ENCODE measurements at regions not wholly inside any gene's neighbourhood (a gene's known extent, or its start where the extent isn't known, plus 50 kb on each side); places are given as distances from the start of the nearest gene placed in this dataset.

DNA sequence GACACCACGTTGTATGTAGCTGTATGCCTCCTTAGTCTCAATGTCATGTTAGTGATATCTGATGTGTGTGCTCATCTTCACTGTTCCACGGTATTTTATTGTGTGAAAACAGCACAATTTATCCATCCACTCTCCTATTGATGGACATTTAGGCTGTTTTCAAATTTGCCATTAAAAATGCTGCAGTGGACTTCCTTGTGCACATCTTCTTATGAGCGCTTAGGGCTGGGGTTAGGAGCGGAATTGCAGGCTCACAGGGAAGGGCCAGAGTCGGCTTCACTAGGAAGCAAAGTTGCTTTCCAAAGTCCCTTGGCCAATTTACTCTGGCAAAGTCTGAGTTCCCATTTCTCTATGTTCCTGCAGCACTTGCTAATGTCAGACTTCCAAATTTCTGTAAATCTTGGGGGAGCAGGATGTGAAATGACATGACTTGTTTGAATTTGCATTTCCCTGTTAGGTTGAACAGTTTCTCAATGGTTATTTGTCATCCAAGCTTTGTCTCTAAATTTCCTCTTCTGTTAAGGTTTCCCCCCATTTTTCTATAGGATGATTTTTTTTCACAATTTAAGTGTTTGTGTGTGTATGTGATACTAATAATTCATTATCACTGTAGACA, 75.4 kb downstream of the MYEOV start:
- Mint-ChIP-seq H3K4me1 (ENCODE audit: low read depth in 2 of 2) (no peaks in the 10 kb centered on the region), H3K9me3 (no peaks in the 10 kb centered on the region), H3K27ac (no peak overlapping the region), H3K27me3 (peaks cover 7 to 17% of the 10 kb centered on the region in 2 donors), H3K36me3 (no peaks in the 10 kb centered on the region), H3K4me3 (no peak overlapping the region)
- DNase-seq (ENCODE audit: low spot score), result no peak
- ATAC-seq, result no peak

DNA sequence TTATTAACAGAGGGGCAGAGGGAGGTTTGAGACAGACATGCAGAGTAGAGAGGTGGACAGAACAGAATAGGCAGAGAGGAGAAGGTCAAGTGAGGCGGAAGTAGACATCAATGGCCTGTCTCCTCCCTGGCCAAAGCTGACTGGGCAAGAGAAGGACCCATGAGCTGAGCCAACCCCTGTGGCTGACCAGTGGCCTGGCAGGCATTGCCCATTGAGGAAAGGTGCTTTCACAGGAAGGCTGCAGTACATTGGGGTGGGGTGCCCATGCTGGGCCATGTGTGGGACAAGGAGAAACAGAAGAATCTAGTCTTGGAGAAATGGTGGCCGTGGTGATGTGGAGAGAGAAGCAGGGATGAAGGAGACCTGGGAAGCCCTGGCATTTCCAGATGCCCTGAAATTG, 76.0 kb downstream of the MYEOV start:
- no peak overlapping the region for H3K4me3 Mint-ChIP-seq
- H3K4me1 Mint-ChIP-seq (ENCODE audit: low read depth in 2 of 2), result no peaks in the 10 kb centered on the region
- no peaks in the 10 kb centered on the region for H3K9me3 Mint-ChIP-seq
- ATAC-seq (no peak), DNase-seq (ENCODE audit: low spot score) (no peak)
- peaks cover 7 to 17% of the 10 kb centered on the region in 2 donors for H3K27me3 Mint-ChIP-seq
- H3K27ac Mint-ChIP-seq, result no peak overlapping the region
- H3K36me3 Mint-ChIP-seq, result no peaks in the 10 kb centered on the region

GRCh38 chr11:69370984-69371709, 77.2 kb downstream of the MYEOV start:
- H3K4me3 Mint-ChIP-seq, result no peak overlapping the region
- peaks cover 7 to 17% of the 10 kb centered on the region in 2 donors for H3K27me3 Mint-ChIP-seq
- H3K27ac Mint-ChIP-seq, result no peak overlapping the region
- H3K9me3 Mint-ChIP-seq, result no peaks in the 10 kb centered on the region
- DNase-seq (ENCODE audit: low spot score) (no peak), ATAC-seq (no peak)
- H3K4me1 Mint-ChIP-seq (ENCODE audit: low read depth in 2 of 2), result no peaks in the 10 kb centered on the region
- H3K36me3 Mint-ChIP-seq, result no peaks in the 10 kb centered on the region

GRCh38 chr11:69371731-69372588, 78.0 kb downstream of the MYEOV start:
- no peak overlapping the region for H3K27ac Mint-ChIP-seq
- H3K4me1 Mint-ChIP-seq (ENCODE audit: low read depth in 2 of 2), result no peaks in the 10 kb centered on the region
- no peak for ATAC-seq
- no peaks in the 10 kb centered on the region for H3K9me3 Mint-ChIP-seq
- H3K4me3 Mint-ChIP-seq, result no peak overlapping the region
- H3K27me3 Mint-ChIP-seq, result peaks cover 7 to 17% of the 10 kb centered on the region in 2 donors
- no peaks in the 10 kb centered on the region for H3K36me3 Mint-ChIP-seq
- DNase-seq (ENCODE audit: low spot score), result no peak

DNA sequence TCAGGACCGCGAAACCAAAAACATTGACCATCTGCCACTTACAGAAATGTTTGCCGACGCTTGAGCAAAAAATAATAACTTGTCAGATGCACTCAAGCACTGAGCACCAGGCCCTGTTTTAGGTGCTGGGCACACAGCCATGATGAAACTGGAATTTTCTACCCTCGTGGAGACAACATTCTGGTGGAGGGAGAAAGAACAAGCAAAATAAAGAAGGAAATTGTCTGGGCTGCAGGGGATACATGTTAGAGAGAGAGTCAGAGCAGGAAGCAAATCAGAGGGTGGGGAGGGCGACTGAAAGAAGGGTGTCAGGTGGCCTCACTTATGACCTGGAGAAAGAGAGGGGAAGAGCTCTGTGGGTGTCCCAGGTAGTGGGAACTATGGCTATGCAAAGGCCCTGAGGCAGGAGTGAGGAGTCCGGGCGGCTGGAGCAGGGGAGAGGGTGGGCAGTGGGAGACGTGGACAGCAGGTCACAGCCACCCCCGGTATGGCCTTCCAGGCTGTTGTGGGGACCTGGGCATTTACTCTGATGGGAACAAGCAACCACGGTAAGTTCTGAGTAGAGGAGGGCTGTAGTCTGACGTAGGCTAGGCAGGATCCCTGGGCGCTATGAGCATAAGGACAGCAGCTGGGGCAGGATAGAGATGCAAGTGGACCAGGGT, 78.8 kb downstream of the MYEOV start:
- Mint-ChIP-seq H3K27ac (no peak overlapping the region), H3K9me3 (no peaks in the 10 kb centered on the region), H3K27me3 (peaks cover 7 to 17% of the 10 kb centered on the region in 2 donors), H3K4me1 (ENCODE audit: low read depth in 2 of 2) (no peaks in the 10 kb centered on the region), H3K36me3 (no peaks in the 10 kb centered on the region), H3K4me3 (no peak overlapping the region)
- DNase-seq (ENCODE audit: low spot score) (no peak), ATAC-seq (no peak)

GRCh38 chr11:69373251-69373635, 79.3 kb downstream of the MYEOV start:
- Mint-ChIP-seq H3K27me3 (peaks cover 7 to 17% of the 10 kb centered on the region in 2 donors), H3K4me3 (no peak overlapping the region), H3K36me3 (no peaks in the 10 kb centered on the region), H3K4me1 (ENCODE audit: low read depth in 2 of 2) (no peaks in the 10 kb centered on the region), H3K9me3 (no peaks in the 10 kb centered on the region), H3K27ac (no peak overlapping the region)
- DNase-seq (ENCODE audit: low spot score), result no peak
- ATAC-seq, result no peak

GRCh38 chr11:69374110-69374945, 80.4 kb downstream of the MYEOV start:
- DNase-seq (ENCODE audit: low spot score), result no peak
- Mint-ChIP-seq H3K27ac (no peak overlapping the region), H3K4me1 (ENCODE audit: low read depth in 2 of 2) (no peaks in the 10 kb centered on the region), H3K9me3 (no peaks in the 10 kb centered on the region), H3K36me3 (no peaks in the 10 kb centered on the region), H3K27me3 (peaks cover 7 to 11% of the 10 kb centered on the region in 2 donors), H3K4me3 (no peak overlapping the region)
- peak in 1 of 2 donors; percentile 18 for ATAC-seq

DNA sequence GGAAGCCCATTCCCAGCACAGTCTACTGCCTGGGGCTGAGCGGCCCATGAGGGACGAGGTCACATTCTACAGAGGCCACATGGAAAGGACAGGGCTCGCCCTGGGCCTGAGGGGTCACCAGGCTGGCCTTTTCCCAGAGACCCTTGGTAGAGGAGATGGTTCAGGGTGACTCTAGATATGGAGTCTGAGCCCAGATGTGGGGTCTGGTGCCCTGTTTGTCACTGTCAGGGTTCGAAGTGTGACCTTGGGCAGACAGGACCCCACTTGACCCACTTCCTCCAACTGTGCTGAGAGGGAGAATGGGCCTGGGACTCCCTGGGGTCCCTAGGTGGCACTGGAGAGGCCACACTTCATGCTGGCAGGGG, 81.0 kb downstream of the MYEOV start:
- no peaks in the 10 kb centered on the region for H3K9me3 Mint-ChIP-seq
- no peak for DNase-seq (ENCODE audit: low spot score)
- H3K4me1 Mint-ChIP-seq (ENCODE audit: low read depth in 2 of 2), result no peaks in the 10 kb centered on the region
- H3K27ac Mint-ChIP-seq, result no peak overlapping the region
- no peaks in the 10 kb centered on the region for H3K36me3 Mint-ChIP-seq
- no peak for ATAC-seq
- H3K27me3 Mint-ChIP-seq, result peaks cover 7 to 11% of the 10 kb centered on the region in 2 donors
- H3K4me3 Mint-ChIP-seq, result no peak overlapping the region

- Mint-ChIP-seq H3K27me3 (peaks cover 7 to 9% of the 10 kb centered on the region in 2 donors), H3K4me3 (no peak overlapping the region), H3K4me1 (ENCODE audit: low read depth in 2 of 2) (no peaks in the 10 kb centered on the region), H3K27ac (no peak overlapping the region), H3K36me3 (no peaks in the 10 kb centered on the region), H3K9me3 (no peaks in the 10 kb centered on the region)
- ATAC-seq, result no peak
- DNase-seq (ENCODE audit: low spot score), result no peak
Measured at GRCh38 chr11:69375316-69376154, 81.6 kb downstream of the MYEOV start.

DNA sequence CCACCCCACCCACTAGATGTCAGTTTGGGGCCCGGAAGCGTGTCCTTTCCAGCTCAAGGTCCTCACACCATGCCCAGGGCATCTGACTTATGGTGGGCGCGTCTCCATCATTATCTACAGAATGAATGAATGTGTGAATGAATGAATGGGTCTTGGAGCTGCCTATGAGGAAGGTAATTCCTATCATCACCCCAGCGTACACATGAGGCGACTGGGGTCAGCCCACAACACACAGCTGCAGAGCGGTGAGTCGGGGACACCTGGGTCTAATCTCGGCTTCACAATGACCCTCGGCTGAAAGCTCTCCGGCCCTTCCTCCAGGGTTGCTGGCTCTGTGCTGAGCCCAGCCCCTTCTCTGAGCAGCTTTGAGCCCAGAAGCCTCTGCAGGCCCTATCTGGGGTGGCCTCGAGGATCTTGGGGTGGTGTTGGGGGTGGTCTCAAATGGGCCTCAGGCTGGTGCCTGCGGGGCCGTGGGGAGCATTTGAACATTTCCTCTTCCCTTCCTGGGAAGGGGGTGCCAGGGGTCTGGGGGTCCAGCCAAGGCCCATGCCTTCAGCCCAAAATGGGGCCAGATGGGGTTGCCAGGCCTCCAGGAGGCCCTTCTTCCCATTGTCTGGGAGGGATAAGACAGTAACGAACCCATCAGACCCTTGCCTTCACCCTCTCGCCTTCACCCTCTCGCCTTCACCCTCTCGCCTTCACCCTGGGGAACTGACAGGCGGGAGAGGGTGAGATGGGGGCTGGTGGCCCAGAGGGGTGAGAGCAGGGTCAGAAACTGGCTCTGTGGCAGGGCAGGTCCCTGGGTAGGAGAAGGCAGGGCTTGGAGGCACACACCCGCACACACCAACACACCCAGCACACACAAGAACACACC, 82.4 kb downstream of the MYEOV start:
- DNase-seq (ENCODE audit: low spot score) (no peak), ATAC-seq (no peak)
- Mint-ChIP-seq H3K4me1 (ENCODE audit: low read depth in 2 of 2) (no peaks in the 10 kb centered on the region), H3K9me3 (no peaks in the 10 kb centered on the region), H3K36me3 (no peaks in the 10 kb centered on the region), H3K4me3 (no peak overlapping the region), H3K27ac (no peak overlapping the region), H3K27me3 (peaks cover 7 to 8% of the 10 kb centered on the region in 2 donors)

- Mint-ChIP-seq H3K36me3 (no peaks in the 10 kb centered on the region), H3K9me3 (no peaks in the 10 kb centered on the region), H3K4me1 (ENCODE audit: low read depth in 2 of 2) (no peaks in the 10 kb centered on the region), H3K27me3 (peaks cover 4 to 7% of the 10 kb centered on the region in 2 donors), H3K4me3 (no peak overlapping the region), H3K27ac (no peak overlapping the region)
- ATAC-seq (no peak), DNase-seq (ENCODE audit: low spot score) (no peak)
Measured at GRCh38 chr11:69377029-69377952, 83.3 kb downstream of the MYEOV start.
